HK-2 (cell line): ENCODE measurements at regions not wholly inside any gene's neighbourhood (a gene's known extent, or its start where the extent isn't known, plus 50 kb on each side); places are given as distances from the start of the nearest gene placed in this dataset.

Experiments used
- DNase-seq: peaks from one replicate; pipeline ENCODE4 v3.0.0-alpha.2; 2018; ENCODE audit not compliant: unreplicated experiment

GRCh38 chr11:97962758-97963157, 1058.0 kb upstream of the CNTN5 start:
- no peak for DNase-seq

GRCh38 chr11:97963528-97964331, 1057.0 kb upstream of the CNTN5 start:
- DNase-seq, result no peak

DNA sequence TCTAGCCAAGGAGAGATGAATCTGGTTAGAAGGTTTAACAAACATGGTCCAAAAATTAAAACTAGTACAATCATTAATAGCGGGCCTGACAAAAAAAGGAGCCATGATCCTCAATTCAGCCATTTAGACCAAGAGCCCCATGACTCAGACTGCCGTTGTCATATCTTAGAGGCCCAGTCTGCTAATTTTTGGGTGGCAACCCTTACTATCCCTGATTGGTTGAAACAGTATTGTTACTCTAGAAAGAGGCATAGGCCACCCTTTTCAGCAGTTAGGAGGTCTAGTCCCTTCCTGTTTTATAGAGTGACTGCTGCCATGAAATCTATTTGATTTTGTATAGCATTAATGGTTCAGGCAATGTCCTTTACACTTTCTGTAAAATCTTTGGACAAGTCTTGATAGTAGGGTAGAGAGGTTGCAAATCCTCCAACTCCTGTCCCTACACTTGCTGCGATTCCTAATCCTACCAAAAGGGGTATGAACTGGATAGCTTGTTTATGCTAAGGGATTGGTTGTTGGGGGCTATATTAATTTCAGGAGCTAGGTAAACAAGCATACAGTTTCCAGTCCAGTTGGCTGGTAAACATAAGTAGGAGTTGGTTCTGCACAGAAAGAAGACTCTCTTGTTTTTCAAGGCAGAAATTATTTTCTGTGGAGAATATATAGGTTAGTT, 1056.3 kb upstream of the CNTN5 start:
- no peak for DNase-seq

GRCh38 chr11:97965849-97966646, 1054.7 kb upstream of the CNTN5 start:
- DNase-seq, result peak; percentile 27

GRCh38 chr11:97966901-97967300, 1053.8 kb upstream of the CNTN5 start:
- no peak for DNase-seq

DNA sequence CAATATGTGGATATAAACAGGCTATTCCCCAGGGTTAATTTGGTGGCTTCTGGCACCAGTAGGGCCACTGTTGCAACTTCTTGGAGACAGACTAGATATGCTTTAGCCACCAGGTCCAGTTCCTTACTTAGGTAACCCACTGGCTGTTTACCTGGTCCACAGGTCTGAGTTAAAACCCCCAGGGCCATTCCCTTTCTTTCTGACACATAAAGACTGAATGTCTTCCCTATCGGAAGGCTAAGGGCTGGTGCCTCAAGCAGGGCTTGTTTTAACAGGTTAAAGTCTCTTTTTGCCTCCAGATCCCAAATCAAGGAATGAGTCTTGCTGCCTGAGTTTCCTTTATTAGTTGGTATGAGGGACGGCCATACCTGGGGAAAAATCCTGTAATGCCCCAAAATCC, 1052.7 kb upstream of the CNTN5 start:
- DNase-seq, result no peak

DNA sequence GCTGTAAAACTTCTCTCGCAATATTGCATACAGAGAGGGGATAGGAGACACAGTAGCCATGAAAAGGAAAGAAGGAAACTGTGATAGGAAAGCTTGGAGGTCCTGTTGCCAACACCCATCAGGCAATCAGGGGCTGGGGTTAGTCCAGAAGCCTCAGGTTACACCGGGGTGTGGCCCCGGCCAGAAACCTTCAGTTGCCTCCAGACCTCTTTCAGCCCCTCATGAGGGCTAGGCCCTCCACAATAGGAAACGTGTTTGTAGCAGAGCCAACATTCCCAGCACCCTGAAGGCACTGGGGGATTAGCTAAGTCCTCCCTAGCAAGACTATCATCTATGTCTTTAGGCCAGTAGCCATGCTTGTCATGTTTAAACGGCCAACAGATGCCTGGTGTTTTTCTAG, 1048.0 kb upstream of the CNTN5 start:
- DNase-seq, result no peak

- DNase-seq, result no peak
Observed at GRCh38 chr11:97973352-97973857, 1047.3 kb upstream of the CNTN5 start.

GRCh38 chr11:97974798-97975498, 1045.8 kb upstream of the CNTN5 start:
- no peak for DNase-seq

GRCh38 chr11:97977726-97978125, 1043.0 kb upstream of the CNTN5 start:
- no peak for DNase-seq

DNA sequence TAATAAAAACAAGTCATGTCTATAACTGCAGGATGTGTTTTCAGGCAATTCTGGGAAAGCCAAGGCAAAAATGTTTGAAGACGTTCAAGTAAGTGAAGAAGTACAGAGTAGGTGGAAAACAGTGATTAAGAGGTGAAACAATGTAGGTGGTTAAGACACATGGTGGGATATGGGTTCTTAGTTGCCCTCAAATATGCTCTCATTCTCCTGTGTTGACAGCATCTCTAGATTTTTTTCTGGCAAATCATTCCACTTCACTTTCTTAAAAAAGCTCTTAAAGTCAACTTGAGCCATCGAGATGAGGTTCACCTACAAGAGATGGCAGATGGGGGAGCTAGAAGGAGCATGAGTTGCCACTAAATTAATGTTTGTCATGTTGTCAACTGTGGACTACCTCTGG, 1041.0 kb upstream of the CNTN5 start:
- DNase-seq, result no peak

DNA sequence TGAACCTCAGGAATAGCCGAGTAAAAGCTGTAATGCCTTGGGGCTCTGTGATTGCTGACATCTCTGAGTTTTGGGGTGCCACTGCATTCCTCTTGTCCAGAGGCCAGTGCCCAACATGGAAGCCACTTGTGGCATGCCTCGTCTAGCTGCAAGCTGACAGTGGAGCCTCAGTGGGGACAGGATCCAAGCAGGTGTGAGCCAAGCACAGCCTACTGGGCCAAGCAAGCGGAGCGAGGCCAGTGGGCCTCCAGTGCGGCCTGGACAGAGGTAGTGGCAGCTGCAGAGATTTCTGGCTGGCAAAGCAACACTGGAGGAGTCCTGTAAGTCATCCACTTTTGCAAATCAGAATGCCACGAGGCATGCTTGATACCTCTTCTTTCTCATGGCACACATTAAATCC, 1038.2 kb upstream of the CNTN5 start:
- DNase-seq, result no peak

DNA sequence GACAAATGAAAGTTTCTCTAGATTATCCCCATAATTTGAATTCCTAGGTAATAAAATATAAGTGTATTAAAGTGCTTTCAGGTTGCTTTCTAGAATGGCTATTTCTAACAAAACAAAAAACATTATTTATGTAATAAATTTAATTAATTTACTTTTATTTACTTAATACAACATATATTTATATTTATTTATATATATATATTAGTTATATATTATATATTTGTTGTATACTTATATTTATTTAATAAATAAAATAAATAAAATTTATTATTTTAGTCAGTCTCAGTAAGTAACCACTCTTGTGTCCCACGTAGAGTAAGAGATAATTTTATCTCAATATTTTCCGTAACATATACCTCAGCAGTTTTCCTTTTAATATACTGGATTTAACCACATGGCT, 1031.6 kb upstream of the CNTN5 start:
- no peak for DNase-seq

DNA sequence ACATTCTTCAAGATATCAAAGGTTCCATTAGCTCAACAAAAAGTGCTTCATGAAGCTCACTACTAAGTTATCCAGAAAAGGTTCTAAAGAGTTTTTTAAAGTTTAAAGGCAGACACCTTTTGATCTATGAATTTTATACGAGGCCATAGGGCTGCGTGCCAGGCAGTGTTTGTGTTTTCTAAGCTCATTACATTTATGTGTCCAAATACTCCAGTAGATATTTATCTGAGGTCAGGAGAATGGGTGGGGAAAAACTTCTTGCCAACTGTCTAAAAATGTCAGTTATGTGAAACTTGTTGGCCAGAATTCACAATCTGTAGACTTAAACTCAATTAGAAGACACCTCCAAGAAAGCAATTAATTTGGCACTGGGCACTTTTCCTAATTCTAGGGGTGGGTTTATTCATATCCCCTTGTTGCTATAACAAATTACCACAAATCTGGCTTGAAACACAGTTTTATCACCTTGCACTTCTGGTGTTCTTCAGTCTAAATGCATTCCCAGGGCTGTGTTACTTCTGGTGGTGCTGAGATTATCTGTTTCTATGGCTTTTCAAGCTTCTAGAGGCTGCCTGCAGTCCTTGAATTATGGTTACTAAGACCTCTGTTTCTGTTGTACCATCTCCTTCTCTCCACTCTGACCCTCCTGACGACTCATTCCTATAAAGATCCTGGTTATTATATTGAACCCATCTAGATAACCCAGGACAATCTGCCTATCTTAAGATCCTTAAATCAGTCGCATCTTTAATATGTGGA, 1030.4 kb upstream of the CNTN5 start:
- no peak for DNase-seq

- DNase-seq, result no peak
Observed at GRCh38 chr11:97993562-97993961, 1027.2 kb upstream of the CNTN5 start.

GRCh38 chr11:97995874-97996273, 1024.9 kb upstream of the CNTN5 start:
- DNase-seq, result no peak

GRCh38 chr11:97996762-97997161, 1024.0 kb upstream of the CNTN5 start:
- no peak for DNase-seq

GRCh38 chr11:98003606-98004371, 1017.0 kb upstream of the CNTN5 start:
- DNase-seq, result no peak

DNA sequence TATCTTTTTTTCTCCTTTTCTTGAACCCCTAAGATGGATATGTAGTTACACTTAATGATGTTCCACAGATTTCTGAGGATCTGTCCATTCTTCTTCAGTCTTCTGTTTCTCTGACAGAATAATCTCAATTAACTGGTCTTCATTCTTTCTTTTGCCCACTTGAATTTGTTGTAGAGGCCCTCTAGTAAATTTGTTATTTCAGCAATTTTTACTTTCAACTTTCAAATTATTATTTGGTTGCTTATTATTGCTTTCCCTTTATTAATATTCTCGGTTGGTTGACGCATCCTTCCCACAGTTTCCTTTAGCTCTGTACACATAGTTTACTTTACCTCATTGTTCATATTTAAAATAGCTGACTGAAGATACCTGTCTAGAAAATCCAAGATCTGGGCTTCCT, 1013.7 kb upstream of the CNTN5 start:
- no peak for DNase-seq

- DNase-seq, result no peak
Observed at GRCh38 chr11:98027652-98028051, 993.1 kb upstream of the CNTN5 start.
